ENCODE measurements at regions not wholly inside any gene's neighbourhood (a gene's known extent, or its start where the extent isn't known, plus 50 kb on each side); places are given as distances from the start of the nearest gene placed in this dataset.
A peak's percentile ranks its signal among the peaks of the same experiment; 100 is the strongest.

DNA sequence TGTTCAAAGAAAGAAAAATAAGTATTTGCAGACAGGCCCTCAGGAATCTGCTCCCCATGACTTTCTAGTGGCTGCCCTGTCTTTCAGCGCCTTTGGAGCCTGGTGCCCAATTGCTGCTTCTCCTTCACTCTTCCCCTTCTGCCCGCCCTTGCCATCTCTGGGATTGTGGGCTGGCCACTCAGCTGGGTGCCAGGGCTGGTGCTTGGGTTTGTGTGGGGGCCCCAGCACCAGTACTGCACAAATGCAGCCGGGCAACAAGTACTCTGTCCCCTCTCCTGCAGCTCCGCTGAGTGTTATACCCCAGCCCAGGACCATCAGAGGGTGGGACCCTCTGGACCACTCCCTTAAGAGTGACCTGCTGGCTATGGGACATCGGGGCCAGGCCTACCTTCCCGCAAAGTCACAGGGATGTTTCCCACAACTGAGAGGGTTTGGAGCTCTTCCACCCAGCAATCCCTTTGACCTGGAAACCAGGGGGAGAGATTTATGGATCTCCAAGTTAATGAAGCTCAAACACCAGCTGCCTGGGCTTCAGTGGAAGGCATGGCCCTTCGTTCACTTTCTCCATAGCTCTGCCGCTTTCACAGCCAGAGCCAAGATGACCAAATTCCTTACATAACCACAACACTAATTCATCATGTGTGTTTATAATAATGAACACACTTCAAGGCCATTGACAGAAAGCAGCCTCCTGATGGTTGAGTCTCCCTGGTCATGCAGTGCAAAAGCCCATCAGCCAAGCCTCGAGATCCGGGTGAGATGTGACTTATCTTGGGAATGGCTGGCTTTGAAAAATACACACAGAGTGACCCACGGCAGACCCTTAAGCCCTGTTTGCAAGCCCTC lies 313.9 kb upstream of the ZNF32 start:
- no TSS peak for BruUV-seq (replicated peaks)
- TF ChIP-seq, protein P1, sequence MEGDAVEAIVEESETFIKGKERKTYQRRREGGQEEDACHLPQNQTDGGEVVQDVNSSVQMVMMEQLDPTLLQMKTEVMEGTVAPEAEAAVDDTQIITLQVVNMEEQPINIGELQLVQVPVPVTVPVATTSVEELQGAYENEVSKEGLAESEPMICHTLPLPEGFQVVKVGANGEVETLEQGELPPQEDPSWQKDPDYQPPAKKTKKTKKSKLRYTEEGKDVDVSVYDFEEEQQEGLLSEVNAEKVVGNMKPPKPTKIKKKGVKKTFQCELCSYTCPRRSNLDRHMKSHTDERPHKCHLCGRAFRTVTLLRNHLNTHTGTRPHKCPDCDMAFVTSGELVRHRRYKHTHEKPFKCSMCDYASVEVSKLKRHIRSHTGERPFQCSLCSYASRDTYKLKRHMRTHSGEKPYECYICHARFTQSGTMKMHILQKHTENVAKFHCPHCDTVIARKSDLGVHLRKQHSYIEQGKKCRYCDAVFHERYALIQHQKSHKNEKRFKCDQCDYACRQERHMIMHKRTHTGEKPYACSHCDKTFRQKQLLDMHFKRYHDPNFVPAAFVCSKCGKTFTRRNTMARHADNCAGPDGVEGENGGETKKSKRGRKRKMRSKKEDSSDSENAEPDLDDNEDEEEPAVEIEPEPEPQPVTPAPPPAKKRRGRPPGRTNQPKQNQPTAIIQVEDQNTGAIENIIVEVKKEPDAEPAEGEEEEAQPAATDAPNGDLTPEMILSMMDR (IDR thresholded peaks at IDR 0.05; ENCODE audit: insufficient read depth in 1 of 2, low read depth in 1 of 2, low read length in 1 of 2, severe bottlenecking in 1 of 2, unreplicated experiment in 1 of 2), result no peak
- Histone ChIP-seq H3K36me3 (ENCODE audit: control insufficient read depth, insufficient read depth, low read length) (no peaks in the 10 kb centered on the region), H3K4me1 (no peaks in the 10 kb centered on the region), H3K4me3 (ENCODE audit: low read depth, low read length) (no peak overlapping the region), H3K27me3 (replicated peaks; ENCODE audit: control insufficient read depth, insufficient read depth, low read length) (no peaks in the 10 kb centered on the region), H3K9me3 (no peaks in the 10 kb centered on the region)
- intact Hi-C loops (cut with micrococcal nuclease; ENCODE audit: unreplicated experiment), result no loop called here
- Mint-ChIP-seq H3K4me3 (ENCODE audit: unreplicated experiment) (no peak overlapping the region), H3K9me3 (ENCODE audit: unreplicated experiment) (no peaks in the 10 kb centered on the region), H3K27me3 (ENCODE audit: insufficient read depth, unreplicated experiment) (peaks cover 15% of the 10 kb centered on the region), H3K27ac (ENCODE audit: unreplicated experiment) (no peak overlapping the region), H3K4me1 (ENCODE audit: low read depth, unreplicated experiment) (no peaks in the 10 kb centered on the region), H3K36me3 (ENCODE audit: insufficient read depth, unreplicated experiment) (no peaks in the 10 kb centered on the region)
- ChIA-PET CTCF (no interaction called here), POLR2A (no interaction called here)
- DNase-seq, result peak in 1 of 2 experiments; percentile 24

DNA sequence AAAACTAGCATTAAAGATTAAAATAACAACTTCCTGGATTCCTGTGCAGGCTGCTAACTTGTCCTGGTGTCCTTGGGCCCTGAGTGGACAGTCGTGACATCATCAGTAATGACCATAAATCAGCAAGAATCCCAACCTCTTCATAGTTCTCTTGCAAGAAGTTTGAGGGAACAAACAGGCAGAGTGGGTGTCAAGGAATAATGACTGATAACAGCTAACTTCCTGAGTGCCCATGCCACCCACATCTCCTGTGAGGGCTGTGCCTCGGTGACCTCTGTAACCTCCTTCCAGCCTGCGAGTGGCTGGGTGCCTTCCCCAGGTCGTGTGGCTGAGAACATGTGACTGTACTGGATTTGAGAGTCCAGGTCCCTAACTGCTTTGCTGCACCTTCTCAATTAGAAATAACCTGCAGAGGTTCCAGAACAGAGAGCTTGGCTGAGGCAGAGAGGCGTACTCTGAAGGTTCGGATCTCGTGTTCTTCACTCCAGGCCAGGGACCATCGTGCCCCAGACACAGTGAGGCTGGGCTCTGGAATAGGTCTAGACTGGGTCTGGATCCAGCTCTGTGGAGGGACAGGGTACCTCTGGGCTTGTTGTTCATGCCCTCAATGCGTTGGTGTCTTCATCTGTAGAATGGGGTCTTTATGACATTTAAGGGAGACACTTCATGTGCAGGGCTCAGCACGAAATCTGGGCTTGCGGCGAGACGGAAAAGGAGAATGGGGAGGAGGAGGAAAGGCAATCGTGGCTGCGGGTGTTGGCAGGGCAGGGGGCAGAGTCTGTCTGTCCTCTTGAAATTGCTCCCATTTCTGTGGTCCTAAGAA lies 313.1 kb upstream of the ZNF32 start:
- H3K27ac Mint-ChIP-seq (ENCODE audit: unreplicated experiment), result no peak overlapping the region
- TF ChIP-seq, protein P1 (IDR thresholded peaks at IDR 0.05; ENCODE audit: insufficient read depth in 1 of 2, low read depth in 1 of 2, low read length in 1 of 2, severe bottlenecking in 1 of 2, unreplicated experiment in 1 of 2), result no peak
- Histone ChIP-seq H3K36me3 (ENCODE audit: control insufficient read depth, insufficient read depth, low read length) (no peaks in the 10 kb centered on the region), H3K27me3 (replicated peaks; ENCODE audit: control insufficient read depth, insufficient read depth, low read length) (no peaks in the 10 kb centered on the region), H3K4me3 (ENCODE audit: low read depth, low read length) (no peak overlapping the region), H3K9me3 (no peaks in the 10 kb centered on the region), H3K4me1 (no peaks in the 10 kb centered on the region)
- CTCF ChIA-PET, result no interaction called here
- no TSS peak for BruUV-seq (replicated peaks)
- intact Hi-C loops (cut with micrococcal nuclease; ENCODE audit: unreplicated experiment), result no loop called here
- peaks cover 10% of the 10 kb centered on the region for H3K27me3 Mint-ChIP-seq (ENCODE audit: insufficient read depth, unreplicated experiment)
- no peaks in the 10 kb centered on the region for H3K4me1 Mint-ChIP-seq (ENCODE audit: low read depth, unreplicated experiment)
- POLR2A ChIA-PET, result no interaction called here
- no peaks in the 10 kb centered on the region for H3K9me3 Mint-ChIP-seq (ENCODE audit: unreplicated experiment)
- no peak overlapping the region for H3K4me3 Mint-ChIP-seq (ENCODE audit: unreplicated experiment)
- DNase-seq, result peak in 1 of 2 experiments; percentile 24
- no peaks in the 10 kb centered on the region for H3K36me3 Mint-ChIP-seq (ENCODE audit: insufficient read depth, unreplicated experiment)

DNA sequence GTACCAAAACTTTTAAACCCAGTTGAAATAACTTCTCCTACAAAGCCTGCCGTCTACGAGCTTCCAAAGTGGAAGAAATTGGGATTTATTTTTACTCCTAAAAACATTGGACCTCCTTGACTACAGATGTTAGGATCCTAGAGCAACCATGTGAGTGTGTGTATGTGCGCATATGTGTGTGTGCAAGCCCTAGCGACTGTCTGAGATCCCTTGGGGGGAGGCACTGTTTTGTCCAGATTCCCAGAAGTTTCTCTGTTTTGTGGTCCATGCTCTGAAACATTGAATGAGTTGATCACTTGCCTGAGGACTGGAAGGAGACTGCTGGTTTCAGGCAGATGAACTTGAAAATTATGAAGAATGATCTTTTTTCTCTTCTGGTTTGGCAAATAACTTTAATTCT lies 312.3 kb upstream of the ZNF32 start:
- Histone ChIP-seq H3K9me3 (no peaks in the 10 kb centered on the region), H3K36me3 (ENCODE audit: control insufficient read depth, insufficient read depth, low read length) (no peaks in the 10 kb centered on the region), H3K4me1 (no peaks in the 10 kb centered on the region), H3K4me3 (ENCODE audit: low read depth, low read length) (no peak overlapping the region), H3K27me3 (replicated peaks; ENCODE audit: control insufficient read depth, insufficient read depth, low read length) (no peaks in the 10 kb centered on the region)
- no peak overlapping the region for H3K4me3 Mint-ChIP-seq (ENCODE audit: unreplicated experiment)
- intact Hi-C loops (cut with micrococcal nuclease; ENCODE audit: unreplicated experiment), result no loop called here
- ChIA-PET POLR2A (no interaction called here), CTCF (no interaction called here)
- no peaks in the 10 kb centered on the region for H3K36me3 Mint-ChIP-seq (ENCODE audit: insufficient read depth, unreplicated experiment)
- peaks cover 10% of the 10 kb centered on the region for H3K27me3 Mint-ChIP-seq (ENCODE audit: insufficient read depth, unreplicated experiment)
- BruUV-seq (replicated peaks), result no TSS peak
- H3K27ac Mint-ChIP-seq (ENCODE audit: unreplicated experiment), result no peak overlapping the region
- H3K9me3 Mint-ChIP-seq (ENCODE audit: unreplicated experiment), result no peaks in the 10 kb centered on the region
- TF ChIP-seq, protein P1 (IDR thresholded peaks at IDR 0.05; ENCODE audit: insufficient read depth in 1 of 2, low read depth in 1 of 2, low read length in 1 of 2, severe bottlenecking in 1 of 2, unreplicated experiment in 1 of 2), result no peak
- no peak for DNase-seq
- H3K4me1 Mint-ChIP-seq (ENCODE audit: low read depth, unreplicated experiment), result no peaks in the 10 kb centered on the region
